Mesenchymal stem cell (in vitro differentiated cells and primary cell): ENCODE measurements at regions not wholly inside any gene's neighbourhood (a gene's known extent, or its start where the extent isn't known, plus 50 kb on each side); places are given as distances from the start of the nearest gene placed in this dataset.

ENCODE experiments used
- DNase-seq: peaks from one replicate; pipeline ENCODE4 v3.0.0-alpha.2; 2013
- H2AFZ ChIP-seq: one replicate; pipeline ENCODE4 v1.6.1; 2013; ENCODE audit warnings: low read depth, mild to moderate bottlenecking, control low read depth, inconsistent platforms, low read length, moderate library complexity
- H2AK5ac ChIP-seq: 2 replicates; pipeline ENCODE4 v1.6.1; 2013; ENCODE audit warnings: low read length, moderate library complexity, mild to moderate bottlenecking, inconsistent platforms; ENCODE audit not compliant: severe bottlenecking
- H2BK120ac ChIP-seq: one replicate; pipeline ENCODE4 v1.6.1; 2013; ENCODE audit warnings: low read depth, mild to moderate bottlenecking, inconsistent platforms, low read length, moderate library complexity
- H2BK12ac ChIP-seq, 2 experiments: one replicate each; pipeline ENCODE4 v1.6.1; 2013; ENCODE audit warnings: inconsistent platforms in 2 of 2, low read length in 2 of 2, mild to moderate bottlenecking in 2 of 2, moderate library complexity in 2 of 2, control low read depth in 1 of 2
- H2BK15ac ChIP-seq: one replicate; pipeline ENCODE4 v1.6.1; 2013; ENCODE audit warnings: mild to moderate bottlenecking, low read depth, inconsistent platforms; ENCODE audit not compliant: poor library complexity, severe bottlenecking
- H2BK5ac ChIP-seq: 2 replicates; pipeline ENCODE4 v1.6.1; 2013; ENCODE audit warnings: low read depth, mild to moderate bottlenecking, low read length, control low read depth, inconsistent platforms; ENCODE audit not compliant: poor library complexity, severe bottlenecking
- H3K14ac ChIP-seq, 2 experiments: one replicate each; pipeline ENCODE4 v1.6.1; 2013; ENCODE audit warnings: inconsistent platforms in 2 of 2, low read length in 2 of 2, control low read depth in 1 of 2, mild to moderate bottlenecking in 1 of 2, moderate library complexity in 1 of 2
- H3K18ac ChIP-seq, 2 experiments: one replicate each; pipeline ENCODE4 v1.6.1; 2013; ENCODE audit warnings: inconsistent platforms in 2 of 2, low read length in 2 of 2, control low read depth in 1 of 2, low read depth in 1 of 2, mild to moderate bottlenecking in 1 of 2
- H3K23ac ChIP-seq, 2 experiments: one replicate each; pipeline ENCODE4 v1.6.1; 2013; ENCODE audit warnings: inconsistent platforms in 2 of 2, low read length in 2 of 2, mild to moderate bottlenecking in 2 of 2, moderate library complexity in 2 of 2, control low read depth in 1 of 2
- H3K27ac ChIP-seq: 2 replicates; pipeline ENCODE4 v1.5.1; 2013; ENCODE audit warnings: mild to moderate bottlenecking, moderate library complexity, low read length, control low read depth, inconsistent platforms; ENCODE audit not compliant: poor library complexity, severe bottlenecking
- H3K27me3 ChIP-seq, 2 experiments: 2 replicates each; pipeline versions ENCODE4 v1.6.1 to v1.7.0; 2013; ENCODE audit warnings: low read length in 2 of 2, mild to moderate bottlenecking in 2 of 2, moderate library complexity in 2 of 2, control low read depth in 1 of 2, inconsistent platforms in 1 of 2; ENCODE audit not compliant: control insufficient read depth in 1 of 2, insufficient read depth in 1 of 2
- H3K36me3 ChIP-seq, 2 experiments: 2 replicates each; pipeline versions ENCODE4 v1.6.1 to v1.7.0; 2013; ENCODE audit warnings: low read length in 2 of 2, control low read depth in 1 of 2, inconsistent platforms in 1 of 2, low read depth in 1 of 2, mild to moderate bottlenecking in 1 of 2; ENCODE audit not compliant: insufficient read depth in 2 of 2, control insufficient read depth in 1 of 2
- H3K4ac ChIP-seq, 2 experiments: one replicate each; pipeline ENCODE4 v1.6.1; 2013; ENCODE audit warnings: inconsistent platforms in 2 of 2, low read length in 2 of 2, mild to moderate bottlenecking in 2 of 2, moderate library complexity in 2 of 2, control low read depth in 1 of 2, low read depth in 1 of 2
- H3K4me1 ChIP-seq: 2 replicates; pipeline ENCODE4 v1.6.1; 2013; ENCODE audit warnings: low read depth, low read length, control low read depth; ENCODE audit not compliant: control insufficient read depth, insufficient read depth
- H3K4me2 ChIP-seq: 2 replicates; pipeline ENCODE4 v1.6.1; 2013; ENCODE audit warnings: low read length, mild to moderate bottlenecking, inconsistent platforms; ENCODE audit not compliant: poor library complexity, severe bottlenecking
- H3K4me3 ChIP-seq, 2 experiments: 2 replicates each; pipeline versions ENCODE4 v1.5.1 to v1.7.0; 2013; ENCODE audit warnings: low read length in 2 of 2, mild to moderate bottlenecking in 2 of 2, control low read depth in 1 of 2, low read depth in 1 of 2; ENCODE audit not compliant: insufficient read depth in 1 of 2
- H3K79me1 ChIP-seq: replicated peaks from 2 replicates; pipeline ENCODE4 v1.6.1; 2013; ENCODE audit warnings: mild to moderate bottlenecking, control low read depth, low read length, inconsistent platforms; ENCODE audit not compliant: poor library complexity, severe bottlenecking
- H3K9ac ChIP-seq: 2 replicates; pipeline ENCODE4 v1.7.0; 2013; ENCODE audit warnings: mild to moderate bottlenecking, low read length, moderate library complexity
- H3K9me3 ChIP-seq: 2 replicates; pipeline ENCODE4 v1.7.0; 2013; ENCODE audit warnings: mild to moderate bottlenecking, low read length; ENCODE audit not compliant: control insufficient read depth
- H4K8ac ChIP-seq: one replicate; pipeline ENCODE4 v1.6.1; 2013; ENCODE audit warnings: inconsistent platforms, mild to moderate bottlenecking, low read length, moderate library complexity
- H4K91ac ChIP-seq: one replicate; pipeline ENCODE4 v1.6.1; 2013; ENCODE audit warnings: mild to moderate bottlenecking, low read length, inconsistent platforms
- WGBS: methylation state at CpG from one replicate; pipeline ENCODE4 v1.1.7; 2013; ENCODE audit warnings: mixed read lengths; 5-methylcytosine and 5-hydroxymethylcytosine counted together

GRCh38 chr15:95826412-95827195, 503.9 kb upstream of the NR2F2 start:
- no peak overlapping the region for H3K23ac ChIP-seq
- DNase-seq = no peak
- no peaks in the 10 kb centered on the region for H3K9me3 ChIP-seq
- H3K27ac ChIP-seq = no peak overlapping the region
- H3K4me2 ChIP-seq = no peak overlapping the region
- H2BK120ac ChIP-seq = no peak overlapping the region
- H3K9ac ChIP-seq = no peak overlapping the region
- no peak overlapping the region for H3K18ac ChIP-seq
- H4K91ac ChIP-seq = no peak overlapping the region
- no peaks in the 10 kb centered on the region for H3K79me1 ChIP-seq
- no peak overlapping the region for H2BK5ac ChIP-seq
- H3K36me3 ChIP-seq = no peaks in the 10 kb centered on the region
- H4K8ac ChIP-seq = no peak overlapping the region
- H2BK12ac ChIP-seq = no peak overlapping the region
- peaks cover 3% of the 10 kb centered on the region for H3K4me1 ChIP-seq
- H3K27me3 ChIP-seq = no peaks in the 10 kb centered on the region
- H3K4me3 ChIP-seq = no peak overlapping the region
- H2BK15ac ChIP-seq = no peak overlapping the region
- no peak overlapping the region for H2AFZ ChIP-seq
- H3K4ac ChIP-seq = no peak overlapping the region
- WGBS = 87% methylated on average over 5 of the region's 8 CpGs
- no peak overlapping the region for H3K14ac ChIP-seq
- no peak overlapping the region for H2AK5ac ChIP-seq

- Histone ChIP-seq H3K14ac (no peak overlapping the region), H3K18ac (no peak overlapping the region), H3K4me2 (no peak overlapping the region), H4K8ac (no peak overlapping the region), H2BK5ac (no peak overlapping the region), H3K4ac (no peak overlapping the region), H3K27me3 (no peaks in the 10 kb centered on the region), H3K9me3 (no peaks in the 10 kb centered on the region), H3K36me3 (no peaks in the 10 kb centered on the region), H3K23ac (no peak overlapping the region), H2AFZ (no peak overlapping the region), H2BK120ac (no peak overlapping the region), H4K91ac (no peak overlapping the region), H2BK15ac (no peak overlapping the region), H2BK12ac (peak overlapping the region in 1 of 2 experiments; percentile 24), H2AK5ac (no peak overlapping the region), H3K9ac (no peak overlapping the region), H3K4me1 (peaks cover 1% of the 10 kb centered on the region), H3K4me3 (no peak overlapping the region), H3K27ac (no peak overlapping the region), H3K79me1 (no peaks in the 10 kb centered on the region)
- 96% methylated on average over 4 of the region's 5 CpGs for WGBS
- no peak for DNase-seq
Measured at GRCh38 chr15:95829062-95829461, 501.4 kb upstream of the NR2F2 start.

- Histone ChIP-seq H3K4me1 (peaks cover 1% of the 10 kb centered on the region), H3K18ac (no peak overlapping the region), H3K27ac (no peak overlapping the region), H2AFZ (no peak overlapping the region), H3K79me1 (no peaks in the 10 kb centered on the region), H3K4me3 (no peak overlapping the region), H3K27me3 (no peaks in the 10 kb centered on the region), H4K91ac (no peak overlapping the region), H2BK120ac (no peak overlapping the region), H2AK5ac (no peak overlapping the region), H3K9ac (no peak overlapping the region), H3K23ac (no peak overlapping the region), H3K4ac (no peak overlapping the region), H3K9me3 (no peaks in the 10 kb centered on the region), H4K8ac (no peak overlapping the region), H2BK5ac (no peak overlapping the region), H2BK15ac (no peak overlapping the region), H3K14ac (no peak overlapping the region), H3K4me2 (no peak overlapping the region), H2BK12ac (no peak overlapping the region), H3K36me3 (no peaks in the 10 kb centered on the region)
- no peak for DNase-seq
- 100% methylated on average over 2 of the region's 4 CpGs for WGBS
Measured at GRCh38 chr15:95830281-95830680, 500.2 kb upstream of the NR2F2 start.

- Histone ChIP-seq H3K27ac (no peak overlapping the region), H3K14ac (no peak overlapping the region), H3K18ac (no peak overlapping the region), H3K79me1 (no peaks in the 10 kb centered on the region), H4K91ac (no peak overlapping the region), H3K4me2 (no peak overlapping the region), H2AFZ (no peak overlapping the region), H3K4me1 (no peaks in the 10 kb centered on the region), H3K9me3 (no peaks in the 10 kb centered on the region), H3K27me3 (no peaks in the 10 kb centered on the region), H4K8ac (no peak overlapping the region), H2AK5ac (no peak overlapping the region), H3K4ac (no peak overlapping the region), H2BK5ac (no peak overlapping the region), H3K36me3 (no peaks in the 10 kb centered on the region), H3K23ac (no peak overlapping the region), H2BK120ac (no peak overlapping the region), H2BK12ac (no peak overlapping the region), H3K4me3 (no peak overlapping the region), H3K9ac (no peak overlapping the region), H2BK15ac (no peak overlapping the region)
- 76% methylated on average over 2 of the region's 3 CpGs for WGBS
- no peak for DNase-seq
Measured at GRCh38 chr15:95832668-95833067, 497.8 kb upstream of the NR2F2 start.
